Upper lobe of left lung (tissue), 6 donors: ENCODE measurements at regions not wholly inside any gene's neighbourhood (a gene's known extent, or its start where the extent isn't known, plus 50 kb on each side); places are given as distances from the start of the nearest gene placed in this dataset.
"Not testable (repeated sequence)": the region's sequence is repeated elsewhere in the genome, so short reads cannot be mapped to it uniquely, and the experiment has no call there.

Experiments used
- ATAC-seq, 2 donors: fragments of 200-7000 bp; cut with Tn5 transposase; one replicate each; pipeline ENCODE4 v1.9.1; 2022; ENCODE audit warnings: mild to moderate bottlenecking in 2 of 2, moderate library complexity in 2 of 2; ENCODE audit not compliant: low FRiP score in 2 of 2
- DNase-seq, 2 donors: peaks; one replicate each; pipeline ENCODE4 v3.0.0-alpha.2; 2019 to 2020
- H3K27ac ChIP-seq, 4 donors: fragments of 200-600 bp; sonication (generic); one replicate each; pipeline ENCODE4 v1.5.1; 2016 to 2019
- H3K27me3 ChIP-seq, 4 donors: fragments of 200-600 bp; sonication (generic); one replicate each; pipeline ENCODE4 v1.5.1; 2017 to 2019
- H3K36me3 ChIP-seq, 4 donors: fragments of 200-600 bp; sonication (generic); one replicate each; pipeline ENCODE4 v1.5.1; 2016 to 2019
- H3K4me1 ChIP-seq, 4 donors: fragments of 200-600 bp; sonication (generic); one replicate each; pipeline ENCODE4 v1.5.1; 2018 to 2019
- H3K4me3 ChIP-seq, 4 donors: fragments of 200-600 bp; sonication (generic); one replicate each; pipeline ENCODE4 v1.5.1; 2017 to 2019; ENCODE audit warnings: mild to moderate bottlenecking in 2 of 4, moderate library complexity in 1 of 4
- H3K9me3 ChIP-seq, 4 donors: fragments of 200-600 bp; sonication (generic); one replicate each; pipeline ENCODE4 v1.5.1; 2018 to 2019
- EP300 ChIP-seq, 4 donors: sonication (generic); formaldehyde crosslinking; IDR thresholded peaks; one replicate each; pipeline ENCODE4 v1.5.1; 2017; ENCODE audit warnings: antibody characterized with exemption in 4 of 4, control low read depth in 2 of 4
- POLR2A ChIP-seq, 4 donors: fragments of 450-650 bp; IDR thresholded peaks; one replicate each; pipeline ENCODE4 v1.5.1; 2016 to 2017; ENCODE audit warnings: antibody characterized with exemption in 4 of 4, mild to moderate bottlenecking in 2 of 4
- POLR2AphosphoS5 ChIP-seq, 2 donors: sonication (generic); formaldehyde crosslinking; IDR thresholded peaks; one replicate each; pipeline ENCODE4 v1.5.1; 2017; ENCODE audit warnings: antibody characterized with exemption in 2 of 2
- WGBS, 2 donors: methylation state at CpG; one replicate each; pipeline ENCODE4 v1.1.5; 2017 to 2018; 5-methylcytosine and 5-hydroxymethylcytosine counted together
- TF ChIP-seq, protein P1 (sequence below), 6 experiments: fragments of 450-650 bp in 4 of 6; fragments of 200-600 bp in 2 of 6; sonication (generic) in 2 of 6; IDR thresholded peaks; one replicate each; pipeline ENCODE4 v1.5.1; 2016 to 2019; ENCODE audit warnings: antibody characterized with exemption in 6 of 6
- donor health status: DM: no; HTN: no; CAD: no; lungs with moderate emphysema.
- donor health status: DM: no; HTN: yes; CAD: no; lungs with severe emphysema.

DNA sequence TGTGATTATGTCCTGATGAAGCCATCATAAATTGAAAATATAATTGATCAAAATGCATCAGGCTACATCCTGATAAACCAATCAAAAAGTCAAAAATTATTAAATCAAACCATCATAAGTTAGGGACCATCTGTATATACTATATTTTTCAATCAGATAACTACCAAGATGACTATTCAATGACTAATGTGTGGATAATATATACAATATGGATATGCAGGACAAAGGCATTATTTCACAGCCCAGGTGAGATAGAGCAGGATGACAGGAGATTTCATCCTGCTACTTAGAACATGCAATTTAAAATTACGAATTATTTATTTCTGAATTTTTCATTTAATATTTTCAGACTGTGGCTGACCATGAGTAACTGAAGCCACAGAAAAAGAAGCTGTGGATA lies 137.3 kb upstream of the GNAI1 start:
- DNase-seq, result no peak
- TF ChIP-seq POLR2A (IDR thresholded peaks at IDR 0.05) (no peak), EP300 (IDR thresholded peaks at IDR 0.05) (no peak), POLR2AphosphoS5 (IDR thresholded peaks at IDR 0.05) (no peak)
- TF ChIP-seq, protein P1, sequence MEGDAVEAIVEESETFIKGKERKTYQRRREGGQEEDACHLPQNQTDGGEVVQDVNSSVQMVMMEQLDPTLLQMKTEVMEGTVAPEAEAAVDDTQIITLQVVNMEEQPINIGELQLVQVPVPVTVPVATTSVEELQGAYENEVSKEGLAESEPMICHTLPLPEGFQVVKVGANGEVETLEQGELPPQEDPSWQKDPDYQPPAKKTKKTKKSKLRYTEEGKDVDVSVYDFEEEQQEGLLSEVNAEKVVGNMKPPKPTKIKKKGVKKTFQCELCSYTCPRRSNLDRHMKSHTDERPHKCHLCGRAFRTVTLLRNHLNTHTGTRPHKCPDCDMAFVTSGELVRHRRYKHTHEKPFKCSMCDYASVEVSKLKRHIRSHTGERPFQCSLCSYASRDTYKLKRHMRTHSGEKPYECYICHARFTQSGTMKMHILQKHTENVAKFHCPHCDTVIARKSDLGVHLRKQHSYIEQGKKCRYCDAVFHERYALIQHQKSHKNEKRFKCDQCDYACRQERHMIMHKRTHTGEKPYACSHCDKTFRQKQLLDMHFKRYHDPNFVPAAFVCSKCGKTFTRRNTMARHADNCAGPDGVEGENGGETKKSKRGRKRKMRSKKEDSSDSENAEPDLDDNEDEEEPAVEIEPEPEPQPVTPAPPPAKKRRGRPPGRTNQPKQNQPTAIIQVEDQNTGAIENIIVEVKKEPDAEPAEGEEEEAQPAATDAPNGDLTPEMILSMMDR (IDR thresholded peaks at IDR 0.05), result no peak
- H3K9me3 ChIP-seq, result no peaks in the 10 kb centered on the region
- no peaks in the 10 kb centered on the region for H3K4me1 ChIP-seq
- H3K4me3 ChIP-seq, result no peak overlapping the region
- ATAC-seq, result no peak
- H3K36me3 ChIP-seq, result no peaks in the 10 kb centered on the region
- 91% methylated on average over 1 of the region's 1 CpG for WGBS, 2 donors
- no peak overlapping the region for H3K27ac ChIP-seq
- H3K27me3 ChIP-seq, result no peaks in the 10 kb centered on the region

DNA sequence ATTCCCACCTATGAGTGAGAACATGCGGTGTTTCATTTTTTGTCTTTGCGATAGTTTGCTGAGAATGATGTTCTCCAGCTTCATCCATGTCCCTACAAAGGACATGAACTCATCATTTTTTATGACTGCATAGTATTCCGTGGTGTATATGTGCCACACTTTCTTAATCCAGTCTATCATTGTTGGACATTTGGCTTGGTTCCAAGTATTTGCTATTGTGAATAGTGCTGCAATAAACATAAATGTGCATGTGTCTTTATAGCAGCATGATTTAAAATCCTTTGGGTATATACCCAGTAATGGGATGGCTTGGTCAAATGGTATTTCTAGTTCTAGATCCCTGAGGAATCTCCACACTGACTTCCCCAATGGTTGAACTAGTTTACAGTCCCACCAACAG lies 138.9 kb upstream of the GNAI1 start:
- H3K27me3 ChIP-seq, ATAC-seq: not testable (repeated sequence)

DNA sequence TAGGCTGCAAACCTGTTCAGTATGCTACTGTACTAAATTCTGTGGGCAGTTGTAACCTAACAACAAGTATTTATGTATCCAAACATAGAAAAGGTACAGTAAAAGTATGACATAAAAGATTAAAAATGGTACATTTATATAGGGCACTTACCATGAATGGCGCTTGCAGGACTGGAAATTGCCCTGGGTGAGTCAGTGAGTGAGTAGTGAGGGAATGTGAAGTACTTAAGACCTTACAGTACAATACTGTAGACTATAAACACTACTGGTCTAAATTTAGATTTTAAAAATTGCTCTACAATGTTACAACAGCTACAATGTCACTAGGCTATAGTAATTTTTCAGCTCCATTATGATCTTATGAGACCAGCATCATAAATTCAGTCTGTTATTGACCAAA lies 146.0 kb upstream of the GNAI1 start:
- Histone ChIP-seq H3K27ac (no peak overlapping the region), H3K4me3 (no peak overlapping the region), H3K36me3 (no peaks in the 10 kb centered on the region), H3K4me1 (no peaks in the 10 kb centered on the region), H3K27me3 (no peaks in the 10 kb centered on the region), H3K9me3 (no peaks in the 10 kb centered on the region)
- TF ChIP-seq POLR2A (IDR thresholded peaks at IDR 0.05) (no peak), EP300 (IDR thresholded peaks at IDR 0.05) (no peak), POLR2AphosphoS5 (IDR thresholded peaks at IDR 0.05) (no peak)
- TF ChIP-seq, protein P1 (IDR thresholded peaks at IDR 0.05), result no peak
- DNase-seq (no peak), ATAC-seq (no peak)
- WGBS, 2 donors, result 87 to 100% methylated on average over 1 of the region's 1 CpG

More for the DNA sequence above, 138.9 kb upstream of the GNAI1 start:
- H3K4me3 ChIP-seq, DNase-seq, H3K36me3 ChIP-seq, H3K4me1 ChIP-seq, H3K9me3 ChIP-seq, H3K27ac ChIP-seq: not testable (repeated sequence)
- WGBS, 2 donors, result 89 to 95% methylated on average over 3 of the region's 3 CpGs

DNA sequence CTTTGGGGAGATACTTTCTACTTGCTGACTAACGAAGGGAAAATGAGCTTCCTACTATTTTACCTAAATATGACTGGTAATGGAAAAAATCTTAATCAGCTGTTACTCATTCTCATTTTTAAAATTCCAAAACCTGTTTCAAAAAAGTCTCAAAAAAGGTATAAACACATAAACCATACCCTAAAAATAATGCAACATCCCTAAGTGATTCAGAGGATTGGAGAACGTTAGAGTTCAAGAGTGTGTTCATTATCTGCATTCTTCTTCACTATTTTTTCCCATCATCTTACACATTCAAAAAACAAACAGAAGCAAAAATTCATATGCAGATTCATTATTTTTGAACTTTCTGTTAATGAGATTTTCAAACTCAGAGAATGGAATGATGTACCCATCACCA lies 150.4 kb upstream of the GNAI1 start:
- Histone ChIP-seq H3K36me3 (no peaks in the 10 kb centered on the region), H3K4me1 (no peaks in the 10 kb centered on the region), H3K27ac (no peak overlapping the region), H3K9me3 (no peaks in the 10 kb centered on the region), H3K27me3 (no peaks in the 10 kb centered on the region), H3K4me3 (no peak overlapping the region)
- DNase-seq (no peak), ATAC-seq (no peak)
- 67 to 79% methylated on average over 2 of the region's 2 CpGs for WGBS, 2 donors
- TF ChIP-seq EP300 (IDR thresholded peaks at IDR 0.05) (no peak), POLR2A (IDR thresholded peaks at IDR 0.05) (no peak), POLR2AphosphoS5 (IDR thresholded peaks at IDR 0.05) (no peak)
- TF ChIP-seq, protein P1 (IDR thresholded peaks at IDR 0.05), result no peak

DNA sequence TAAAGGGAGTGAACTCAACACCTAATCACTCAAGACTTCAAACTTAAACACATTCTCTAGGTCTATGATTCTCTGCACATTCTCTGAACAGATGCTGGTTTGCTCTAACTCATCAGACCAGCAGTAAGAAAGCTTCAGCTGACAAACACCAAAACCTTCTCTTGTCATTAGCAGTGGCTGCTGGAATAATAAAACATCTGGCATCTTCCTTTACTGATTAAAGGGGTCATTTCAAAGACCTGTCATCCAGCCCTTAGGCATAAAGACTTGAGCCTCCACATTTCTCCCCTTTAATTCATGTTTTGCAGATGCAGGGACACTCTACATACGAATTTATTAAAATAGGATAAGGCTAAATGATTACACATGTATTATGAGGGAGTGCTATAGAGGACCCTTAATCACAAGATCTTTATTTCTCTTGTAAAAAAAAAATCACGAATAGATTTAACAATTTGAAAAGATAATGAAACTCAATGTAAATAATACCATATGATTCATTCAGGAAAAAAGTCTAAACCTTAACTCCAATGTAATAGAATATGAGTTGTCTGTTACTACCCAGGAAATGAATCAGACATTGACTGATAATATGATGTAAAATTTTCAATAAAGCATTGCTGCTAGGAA lies 152.4 kb upstream of the GNAI1 start:
- no peak overlapping the region for H3K27ac ChIP-seq
- H3K36me3 ChIP-seq, result no peaks in the 10 kb centered on the region
- no peaks in the 10 kb centered on the region for H3K9me3 ChIP-seq
- DNase-seq (no peak), ATAC-seq (no peak)
- no peaks in the 10 kb centered on the region for H3K27me3 ChIP-seq
- TF ChIP-seq POLR2AphosphoS5 (IDR thresholded peaks at IDR 0.05), result no peak
- TF ChIP-seq EP300 (IDR thresholded peaks at IDR 0.05), result no peak
- TF ChIP-seq, protein P1 (IDR thresholded peaks at IDR 0.05), result no peak
- no peak for TF ChIP-seq POLR2A (IDR thresholded peaks at IDR 0.05)
- no peak overlapping the region for H3K4me3 ChIP-seq
- H3K4me1 ChIP-seq, result no peaks in the 10 kb centered on the region
- WGBS, 2 donors, result 34 to 56% methylated on average over 2 of the region's 2 CpGs
